ENCODE measurements at regions not wholly inside any gene's neighbourhood (a gene's known extent, or its start where the extent isn't known, plus 50 kb on each side); places are given as distances from the start of the nearest gene placed in this dataset.

DNA sequence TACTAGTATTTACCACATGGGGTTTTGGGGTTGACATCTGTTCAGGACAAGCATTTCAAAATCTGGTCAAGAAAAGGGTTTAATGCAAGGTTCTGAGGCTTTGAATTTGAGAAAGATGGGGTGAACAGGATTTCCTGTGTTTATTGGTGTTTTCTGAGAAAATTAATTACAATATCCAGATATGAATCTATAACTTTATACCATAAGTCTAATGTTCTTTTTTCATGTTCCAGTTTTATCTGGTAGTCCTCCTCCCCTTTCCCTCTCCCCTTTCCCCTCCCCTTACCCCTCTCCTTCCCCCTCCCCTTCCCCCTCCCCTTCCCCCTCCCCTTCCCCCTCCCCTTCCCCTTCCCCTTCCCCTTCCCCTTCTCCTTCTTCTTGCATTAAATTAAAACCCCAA is 1518.2 kb upstream of the TMEFF2 start:
- DNase-seq (ENCODE audit: low read depth) = no peak

DNA sequence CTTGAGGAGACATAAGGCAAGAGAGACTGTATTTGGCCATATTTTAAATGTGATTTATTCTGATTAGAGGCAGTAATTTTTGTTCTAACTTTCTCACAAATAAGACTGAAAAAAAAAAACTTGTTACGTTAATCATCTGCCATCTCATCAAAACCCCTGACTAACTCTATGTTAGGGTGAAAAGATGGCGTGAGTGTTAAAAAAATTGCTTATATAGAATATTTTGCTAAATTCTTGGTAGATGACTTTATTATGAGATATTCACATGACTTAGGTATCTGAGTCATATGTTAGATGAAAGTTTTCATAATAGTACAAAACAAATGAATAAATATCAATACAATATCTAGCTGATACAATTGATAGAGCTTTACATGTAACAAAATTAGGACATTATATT is 1508.7 kb upstream of the TMEFF2 start:
- DNase-seq (ENCODE audit: low read depth) = no peak

DNA sequence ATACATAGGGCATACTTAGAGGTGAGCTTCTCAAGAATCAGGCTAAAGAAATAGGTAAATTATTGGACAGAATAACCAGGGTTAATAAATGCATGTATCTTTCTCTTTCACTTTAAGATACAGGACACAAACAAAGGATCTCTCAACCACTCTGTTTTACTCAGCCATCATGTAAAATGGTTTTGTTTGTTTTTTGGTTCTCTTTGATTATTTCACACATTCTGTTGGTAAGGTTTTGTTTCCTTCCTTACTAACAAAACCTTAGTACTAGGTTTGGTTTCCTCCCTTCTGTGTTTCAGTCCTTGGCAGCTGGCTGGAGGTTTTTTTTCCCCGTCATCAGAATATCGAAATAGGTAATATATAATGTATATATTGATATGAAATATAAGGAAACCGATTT is 1506.8 kb upstream of the TMEFF2 start:
- DNase-seq (ENCODE audit: low read depth) = no peak

DNA sequence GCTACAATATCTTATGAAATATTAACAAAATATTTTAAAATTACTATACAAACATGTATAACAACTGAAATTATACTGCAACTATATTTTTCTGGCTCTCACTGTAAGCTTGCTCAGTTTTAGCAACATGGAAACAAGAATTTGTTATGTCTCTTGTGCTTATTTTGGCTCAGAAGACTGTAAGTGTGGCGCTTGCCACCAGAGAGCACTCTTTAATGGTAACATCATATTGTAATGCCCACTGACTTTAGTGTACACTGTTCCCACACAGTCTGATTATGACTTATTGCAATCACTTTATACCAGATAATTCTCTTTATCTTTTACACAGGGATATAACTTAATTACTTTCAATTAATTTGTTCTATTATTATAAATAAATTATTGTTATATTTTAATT is 1500.6 kb upstream of the TMEFF2 start:
- DNase-seq (ENCODE audit: low read depth) = no peak

DNA sequence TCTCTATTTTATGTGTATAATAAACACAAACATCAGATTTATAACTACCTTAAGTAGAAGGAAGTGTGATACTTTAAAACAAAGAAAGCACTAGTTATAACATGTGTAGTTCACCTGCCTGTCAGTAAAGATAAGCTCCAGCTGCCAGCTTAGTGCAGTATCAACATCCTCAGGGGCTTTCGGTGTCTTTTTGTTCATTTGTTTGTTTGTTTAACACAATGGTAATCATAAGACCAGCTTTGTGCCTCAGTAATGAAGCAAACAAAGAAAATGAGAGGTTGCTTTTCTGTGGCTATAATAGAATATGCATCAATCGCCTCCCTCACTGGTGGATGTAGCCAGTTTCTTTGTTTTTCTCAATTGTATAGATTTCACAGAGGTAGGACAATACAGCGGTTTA is 1499.0 kb upstream of the TMEFF2 start:
- no peak for DNase-seq (ENCODE audit: low read depth)

DNA sequence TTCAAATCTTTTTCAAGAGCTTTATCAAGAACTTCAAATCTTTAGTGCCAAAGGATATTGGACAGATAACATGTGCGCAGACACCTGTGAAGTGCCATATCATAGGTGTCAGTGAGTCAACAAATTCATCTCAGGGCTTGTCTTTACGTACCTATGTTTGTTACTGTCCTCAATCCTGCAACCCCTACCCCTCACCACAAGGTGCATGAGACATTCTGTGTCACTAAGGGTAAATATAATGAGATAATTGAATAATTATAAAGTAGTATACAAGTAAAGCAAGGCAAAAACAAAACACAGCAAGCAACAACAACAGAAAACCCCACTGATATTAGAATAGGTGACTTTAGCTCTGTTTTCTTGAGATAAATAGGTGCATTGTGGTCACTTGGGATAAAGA is 1495.8 kb upstream of the TMEFF2 start:
- DNase-seq (ENCODE audit: low read depth) = no peak

DNA sequence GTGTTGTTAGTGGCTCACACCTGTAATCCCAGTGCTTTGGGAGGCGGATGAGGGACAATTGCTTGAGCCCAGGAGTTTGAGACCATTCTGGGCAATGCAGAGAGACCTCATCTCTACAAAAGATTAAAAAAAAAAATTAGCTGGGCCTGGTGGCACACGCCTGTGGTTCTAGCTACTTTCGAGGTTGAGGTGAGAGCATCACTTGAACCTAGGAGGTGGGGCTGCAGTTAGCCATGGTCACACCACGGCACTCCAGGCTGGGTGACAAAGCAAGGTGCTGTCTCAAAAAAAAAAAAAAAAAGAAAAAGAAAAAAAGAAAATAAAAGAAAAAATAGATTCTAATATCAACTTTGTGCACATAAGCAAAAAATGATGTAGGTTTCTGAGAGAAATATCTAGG is 1492.5 kb upstream of the TMEFF2 start:
- DNase-seq (ENCODE audit: low read depth) = no peak

DNA sequence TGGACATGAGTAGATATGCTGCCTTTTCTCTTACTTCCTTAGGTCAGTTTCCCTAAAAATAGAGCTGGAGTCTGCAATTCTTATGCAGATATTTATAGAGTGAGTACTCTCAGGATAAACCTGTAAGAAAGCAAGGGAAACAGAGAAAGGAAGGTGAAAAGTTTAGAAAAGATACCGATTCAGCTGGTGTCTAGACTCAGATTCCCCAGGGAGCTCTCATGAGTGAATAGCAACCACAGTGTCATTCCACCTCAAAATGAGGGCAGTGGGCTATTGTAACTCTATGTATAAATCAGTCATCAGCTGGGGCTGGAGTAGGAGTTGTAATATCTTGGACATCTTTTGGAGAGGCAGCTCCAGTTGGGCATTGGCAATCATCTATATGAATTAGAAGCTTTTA is 1485.1 kb upstream of the TMEFF2 start:
- no peak for DNase-seq (ENCODE audit: low read depth)

DNA sequence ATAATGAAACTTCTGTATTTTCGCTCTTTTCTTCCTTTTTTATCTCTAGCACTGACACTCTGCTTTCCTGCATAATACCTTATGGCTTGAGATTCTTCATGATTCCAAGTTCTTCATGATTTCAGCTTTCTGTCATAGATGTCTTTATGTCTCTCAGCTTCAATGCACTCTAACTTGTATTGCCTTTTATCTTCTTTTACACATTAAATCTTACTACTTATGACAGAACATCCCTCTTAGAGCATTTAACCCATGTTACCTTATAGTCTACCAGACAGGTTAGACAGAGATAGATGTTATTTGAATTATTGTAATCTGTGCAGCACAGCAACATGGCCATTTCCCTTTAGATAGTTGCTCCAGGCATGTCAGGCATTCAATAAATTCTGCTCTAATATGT is 1475.7 kb upstream of the TMEFF2 start:
- DNase-seq (ENCODE audit: low read depth) = no peak

DNA sequence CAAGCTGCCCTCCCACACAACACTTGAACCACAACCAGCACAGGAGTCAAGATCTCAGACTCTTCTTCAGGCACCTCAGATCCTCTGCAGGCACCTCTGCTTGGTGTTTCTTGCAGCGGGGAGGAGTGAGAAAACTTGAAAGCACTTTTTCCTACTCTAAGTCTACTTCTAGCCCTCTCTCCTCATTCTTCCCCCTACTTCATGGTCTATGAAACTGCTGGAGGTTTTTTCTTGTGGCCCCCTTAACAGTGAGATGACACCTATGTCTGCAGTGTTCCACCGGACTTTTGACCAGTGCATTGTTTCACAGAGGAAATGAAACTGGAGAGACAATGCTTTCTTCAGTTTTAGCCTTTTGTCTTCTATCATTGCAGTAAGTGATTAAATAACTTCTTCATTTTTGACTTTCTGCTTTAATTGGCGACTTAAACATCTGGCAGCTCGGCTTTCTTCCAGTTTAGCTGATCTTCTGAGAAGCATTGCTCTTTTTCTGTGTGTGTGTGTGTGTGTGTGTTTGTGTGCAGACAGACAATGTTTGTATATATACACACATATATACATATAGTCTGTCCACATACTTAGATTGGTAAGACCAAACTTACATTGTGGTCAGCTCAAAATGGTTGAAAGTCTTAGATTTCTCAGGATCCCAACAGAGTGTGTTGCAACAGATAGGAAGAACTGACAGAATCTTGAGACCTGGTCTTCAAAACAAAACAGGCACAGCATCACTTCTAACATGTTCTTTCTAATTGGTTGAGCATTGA is 1474.0 kb upstream of the TMEFF2 start:
- DNase-seq (ENCODE audit: low read depth) = no peak

DNA sequence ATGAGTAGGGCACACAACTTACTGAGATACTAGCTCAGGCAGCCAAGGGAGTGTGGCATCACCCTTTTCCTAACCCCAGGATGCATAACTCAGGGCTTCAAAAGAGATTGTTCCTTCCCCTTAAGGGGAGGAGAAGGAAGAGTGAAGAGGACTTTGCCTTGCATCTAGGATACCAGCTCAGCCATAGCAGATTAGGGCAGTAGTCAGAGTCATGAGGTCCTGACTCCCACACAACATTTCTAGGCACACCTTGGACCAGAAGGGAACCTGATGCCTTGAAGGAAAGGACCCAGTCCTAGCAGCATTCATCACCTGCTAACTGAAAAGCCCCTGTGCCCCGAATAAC is 1433.2 kb upstream of the TMEFF2 start:
- no peak for DNase-seq (ENCODE audit: low read depth)

DNA sequence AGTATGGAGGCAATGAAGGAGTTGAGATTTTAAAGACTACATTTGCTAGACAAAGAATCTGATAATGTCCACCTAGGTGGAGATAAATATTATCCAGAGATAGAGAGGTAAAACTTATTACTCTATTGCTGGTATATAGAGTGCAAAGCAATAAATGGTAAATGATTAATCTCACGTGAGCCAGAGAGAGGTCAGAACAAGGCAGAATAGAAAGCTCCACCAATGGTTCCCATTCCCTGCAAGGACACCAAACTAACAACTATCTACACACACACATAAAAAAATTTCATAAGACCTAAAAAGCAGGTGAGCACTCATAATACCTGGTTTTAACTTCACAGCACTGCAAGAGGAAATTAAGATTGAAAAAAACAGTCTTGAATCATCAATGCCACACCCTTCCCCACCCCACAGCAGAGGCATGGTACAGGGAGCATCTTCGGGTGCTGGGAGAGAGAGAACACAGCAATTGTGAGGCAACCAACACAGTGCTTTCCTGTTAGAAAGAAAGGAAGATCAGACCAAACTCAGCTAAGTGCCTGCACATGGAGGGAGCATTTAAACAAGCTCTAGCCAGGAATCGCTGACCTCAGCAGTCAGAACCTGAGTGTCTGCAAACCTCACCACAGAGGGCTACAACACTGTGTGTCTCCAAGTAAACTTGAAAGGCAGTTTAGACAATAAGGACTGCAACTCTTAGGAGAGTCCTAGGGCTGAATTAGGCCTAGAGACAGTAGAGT is 1432.6 kb upstream of the TMEFF2 start:
- DNase-seq (ENCODE audit: low read depth) = no peak

DNA sequence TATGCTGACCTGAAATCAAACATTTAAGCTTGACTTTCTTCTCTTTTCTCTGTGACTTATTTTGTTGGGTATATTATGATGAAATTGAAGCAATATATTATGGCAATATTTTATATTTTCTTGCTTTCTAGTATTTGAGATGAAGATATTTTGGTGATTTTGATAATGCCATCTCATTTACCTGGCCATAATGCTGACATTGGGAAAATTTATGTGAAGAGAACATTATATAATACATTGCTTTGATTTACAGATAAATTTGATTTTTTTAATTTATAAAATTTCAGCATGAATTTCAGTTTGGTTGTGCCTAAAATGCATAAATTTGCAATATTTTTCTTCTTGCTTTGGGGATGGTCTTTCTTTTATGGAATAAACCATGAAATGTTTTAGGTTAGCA is 1413.7 kb upstream of the TMEFF2 start:
- DNase-seq (ENCODE audit: low read depth) = no peak

DNA sequence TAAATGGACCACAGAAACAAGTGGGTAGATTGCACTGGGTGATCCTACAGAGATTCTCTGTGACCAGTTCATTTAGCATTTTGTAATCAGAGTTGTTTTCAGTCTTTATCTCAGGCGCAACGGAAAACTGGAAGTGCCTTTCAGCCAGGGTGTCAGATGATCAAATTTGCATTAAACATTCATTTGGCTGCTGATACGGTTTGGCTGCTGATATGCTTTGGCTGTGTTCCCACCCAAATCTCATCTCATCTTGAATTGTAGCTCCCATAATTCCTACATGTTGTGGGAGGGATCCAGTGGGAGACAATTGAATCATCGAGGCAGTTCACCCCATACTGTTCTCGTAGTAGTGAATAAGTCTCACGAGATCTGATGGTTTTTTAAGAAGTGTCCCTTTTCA is 1396.1 kb upstream of the TMEFF2 start:
- DNase-seq (ENCODE audit: low read depth) = no peak

DNA sequence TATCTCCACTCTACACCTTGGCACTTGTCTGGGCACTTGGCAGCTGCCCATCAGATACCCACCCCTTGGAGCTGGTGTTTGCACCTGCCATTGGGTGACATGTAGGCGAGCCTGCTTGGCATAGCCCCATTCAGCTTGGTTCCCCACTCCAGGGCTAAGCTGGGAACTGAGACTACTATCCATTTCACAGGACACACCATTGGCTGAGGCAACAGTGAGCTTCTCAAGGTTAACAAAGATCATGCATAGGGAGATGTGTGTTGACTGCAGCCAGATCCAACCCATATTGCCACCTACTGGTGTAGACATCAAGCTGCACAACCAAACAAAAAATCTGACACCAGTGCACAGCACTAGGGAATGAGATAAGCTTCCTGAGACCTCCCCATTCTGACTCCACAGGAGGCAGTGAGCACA is 1389.8 kb upstream of the TMEFF2 start:
- no peak for DNase-seq (ENCODE audit: low read depth)

DNA sequence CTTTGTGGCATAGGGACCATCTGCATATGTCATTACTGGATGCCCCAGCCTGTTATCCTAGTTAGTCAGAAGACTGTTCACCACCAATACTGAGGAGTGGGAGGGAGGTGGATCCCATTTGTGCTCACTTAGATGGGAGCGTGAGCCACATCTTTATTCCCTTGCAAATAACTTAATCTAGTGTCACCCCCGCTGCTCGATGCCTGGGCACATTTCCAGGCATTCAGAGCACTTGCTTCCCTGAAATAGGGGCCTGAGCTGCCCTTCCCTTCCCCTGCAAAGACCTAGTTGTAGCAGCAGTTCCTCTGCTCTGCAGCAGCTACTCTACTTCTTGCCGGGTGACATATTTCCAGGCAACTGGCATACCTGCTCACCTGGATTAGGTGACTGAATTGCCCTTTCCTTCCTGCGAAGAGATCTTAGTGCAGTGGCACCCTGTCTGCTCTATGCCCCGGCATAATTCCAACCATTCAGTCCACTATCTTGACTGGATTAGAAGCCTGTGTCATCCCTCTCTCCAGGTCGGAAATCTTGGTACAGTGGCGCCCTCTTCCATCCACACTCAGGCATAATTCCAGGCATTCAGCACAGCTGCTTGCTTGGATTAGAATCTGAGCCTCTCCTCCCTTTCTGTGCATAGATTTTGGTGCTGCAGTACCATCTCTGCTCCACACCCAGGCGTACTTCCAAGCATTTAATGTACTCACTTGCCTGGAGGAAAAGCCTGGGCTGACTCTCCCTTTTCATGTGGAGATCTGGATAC is 1389.1 kb upstream of the TMEFF2 start:
- DNase-seq (ENCODE audit: low read depth) = no peak

DNA sequence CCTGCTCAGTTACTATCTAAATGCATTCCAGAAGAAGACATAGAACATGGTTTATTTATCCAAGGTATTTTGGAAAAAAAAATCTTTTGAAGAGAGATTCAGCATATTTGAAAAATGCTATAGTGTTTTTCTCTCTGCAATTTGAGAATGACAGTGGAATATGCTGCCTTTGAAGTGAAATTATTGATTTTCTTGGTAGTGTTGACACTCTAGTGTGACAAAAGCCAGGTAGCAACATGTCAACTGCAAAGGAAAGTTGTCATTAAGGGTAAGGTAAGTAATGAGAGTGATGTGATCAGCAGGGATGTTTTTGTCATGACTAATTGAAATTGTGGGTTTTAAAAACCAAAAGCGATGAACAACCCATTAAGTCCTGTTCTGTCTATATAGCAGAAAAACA is 1387.1 kb upstream of the TMEFF2 start:
- no peak for DNase-seq (ENCODE audit: low read depth)

DNA sequence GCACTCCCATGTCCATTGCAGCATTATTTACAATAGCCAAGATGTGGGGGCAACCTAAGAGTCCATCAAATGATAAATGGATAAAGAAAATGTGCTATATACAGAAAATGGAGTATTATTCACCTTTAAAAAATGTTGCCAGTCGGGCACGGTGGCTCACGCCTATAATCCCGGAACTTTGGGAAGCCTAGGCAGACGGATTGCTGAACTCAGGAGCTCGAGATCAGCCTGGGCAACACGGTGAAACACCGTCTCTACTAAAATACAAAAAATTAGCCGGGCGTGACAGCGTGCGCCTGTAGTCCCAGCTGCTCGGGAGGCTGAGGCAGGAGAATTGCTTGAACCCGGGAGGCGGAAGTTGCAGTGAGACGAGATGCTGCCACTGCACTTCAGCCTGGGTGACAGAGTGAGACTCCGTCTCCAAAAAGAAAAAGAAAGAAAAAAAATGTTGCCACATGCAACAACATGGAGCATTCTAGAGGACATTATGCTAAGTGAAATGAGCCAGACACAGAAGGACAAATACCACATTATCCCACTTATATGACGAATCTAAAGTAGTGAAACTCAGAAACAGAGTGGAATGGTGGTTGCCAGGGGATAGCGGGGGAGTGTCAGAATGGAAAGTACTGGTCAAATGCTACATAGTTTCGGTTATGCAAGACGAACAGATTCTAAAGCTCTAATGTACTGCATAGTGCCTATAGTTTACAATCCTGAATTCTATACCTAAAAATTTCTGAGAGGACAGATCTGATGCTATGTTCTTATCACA is 1385.6 kb upstream of the TMEFF2 start:
- DNase-seq (ENCODE audit: low read depth) = no peak

DNA sequence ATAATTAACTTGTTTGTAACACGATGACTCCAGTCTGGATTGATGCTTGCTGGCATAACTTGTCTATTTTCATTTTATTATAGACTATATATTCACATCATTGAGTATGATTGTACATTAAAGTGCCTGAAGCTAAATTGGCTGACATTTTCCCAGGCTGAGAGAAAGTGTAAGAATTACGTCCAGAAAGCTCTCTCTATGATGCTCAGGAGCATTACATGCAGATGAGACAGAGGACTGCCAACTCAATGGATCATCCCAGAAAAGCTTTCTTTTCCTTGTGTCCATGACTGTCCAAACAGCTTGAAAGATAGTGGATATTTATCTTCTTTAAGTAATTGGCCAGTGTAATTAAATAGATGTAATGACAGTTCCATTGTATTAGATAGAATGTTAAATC is 1372.2 kb upstream of the TMEFF2 start:
- DNase-seq (ENCODE audit: low read depth) = no peak

DNA sequence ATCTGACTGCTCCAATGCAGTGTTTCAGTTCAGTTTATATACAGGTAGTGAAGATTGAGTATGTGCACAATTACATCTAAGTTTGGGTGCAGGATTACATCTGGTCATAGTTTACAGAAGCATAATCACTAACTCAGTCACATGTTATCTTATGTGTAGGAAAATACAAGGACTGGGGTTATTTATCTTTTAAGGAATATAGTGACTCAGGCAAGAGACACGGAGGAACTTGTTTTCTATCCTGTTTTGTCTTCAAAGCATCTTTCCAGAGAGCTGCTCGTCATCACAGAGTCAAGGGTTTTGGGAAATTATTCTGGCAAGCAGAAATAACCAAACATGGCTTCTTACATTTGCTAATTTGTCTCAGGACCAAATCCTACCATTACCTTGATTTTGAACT is 1371.5 kb upstream of the TMEFF2 start:
- no peak for DNase-seq (ENCODE audit: low read depth)

DNA sequence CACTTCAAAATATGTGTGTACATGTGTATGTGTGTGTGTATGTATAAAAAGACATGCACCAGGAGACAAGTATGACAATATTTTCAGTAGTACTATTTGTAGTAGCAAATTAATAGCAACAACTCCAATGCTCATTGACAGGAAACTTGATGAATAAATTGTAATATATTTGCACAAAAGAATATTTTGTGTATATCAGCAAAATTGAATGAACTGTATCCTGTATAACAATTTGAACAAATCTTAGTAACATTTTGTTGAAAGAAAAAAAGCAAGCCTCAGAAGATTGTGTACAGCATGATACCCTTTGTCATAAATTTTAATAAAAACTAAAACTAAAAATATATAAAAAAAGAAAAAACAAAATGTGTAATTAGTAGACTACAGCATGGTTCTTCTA is 1367.3 kb upstream of the TMEFF2 start:
- no peak for DNase-seq (ENCODE audit: low read depth)

DNA sequence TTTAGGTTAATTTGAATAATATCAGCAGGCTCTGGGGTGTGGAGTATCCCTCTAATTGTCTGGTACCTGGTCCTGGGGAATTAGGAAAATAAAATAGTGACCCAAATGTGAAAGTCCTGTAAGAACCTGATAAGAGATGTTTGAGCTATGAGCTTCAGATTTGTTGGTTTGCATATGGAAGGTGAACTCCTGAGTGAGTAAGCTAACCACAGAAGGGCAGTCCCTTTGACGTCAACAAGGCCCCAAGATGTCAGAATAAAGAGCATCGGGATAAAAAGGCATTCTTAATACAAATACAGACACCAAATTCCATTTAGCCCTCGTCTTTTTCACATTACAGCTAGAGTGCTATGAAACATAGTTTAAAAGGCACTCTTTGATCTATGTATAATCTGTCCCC is 1366.3 kb upstream of the TMEFF2 start:
- DNase-seq (ENCODE audit: low read depth) = no peak

All from stimulated activated CD8-positive, alpha-beta memory T cell treated with anti-CD3 and anti-CD28 coated beads, Interleukin-4, amount 100 ng/mL, for 24 hours (primary cell).